HepG2 (cell line): ENCODE measurements at regions not wholly inside any gene's neighbourhood (a gene's known extent, or its start where the extent isn't known, plus 50 kb on each side); places are given as distances from the start of the nearest gene placed in this dataset.

Experiments used
- ATAC-seq: fragments of 200-7000 bp; cut with Tn5 transposase; 3 replicates; pipeline ENCODE4 v1.9.1; 2020; ENCODE audit warnings: mild to moderate bottlenecking, moderate library complexity
- BruUV-seq: library from RNA; stranded (reverse); fragments of 400-500 nt; replicated peaks from 2 replicates; lab custom pipeline; 2021; lab: Mats Ljungman, UMichigan
- CTCF ChIA-PET: fragments of 300-600 bp; formaldehyde crosslinking; extraction: SDS; loops from one replicate; lab custom pipeline; 2021; ENCODE audit warnings: low total read pairs, inconsistent platforms, low intra/inter-chr PET ratio; lab: Yijun Ruan, JAX
- POLR2A ChIA-PET: fragments of 350-600 bp; sonication (Branson Sonifier 250); formaldehyde crosslinking; loops from one replicate; lab custom pipeline; 2020; ENCODE audit warnings: antibody characterized with exemption, inconsistent platforms; lab: Yijun Ruan, JAX
- DNase-seq: peaks from one replicate; pipeline ENCODE4 v3.0.0-alpha.2; 2015; ENCODE audit warnings: low spot score
- FAIRE-seq: peaks from 3 replicates; lab custom pipeline; 2011; peaks lifted over from hg19 to GRCh38; lab: Jason Lieb, UNC
- H2AFZ ChIP-seq: one replicate; pipeline ENCODE4 v1.6.1; 2011; ENCODE audit warnings: low read length, inconsistent platforms
- H3K27ac ChIP-seq: fragments of 300-600 bp; 3 replicates; pipeline ENCODE4 v1.8.0; 2011; ENCODE audit warnings: mixed run types, mild to moderate bottlenecking, mixed read lengths, low read length, inconsistent platforms; ENCODE audit not compliant: insufficient read depth; ENCODE audit errors: extremely low read length
- H3K27me3 ChIP-seq, 2 experiments: fragments of 200-600 bp in 1 of 2; 2 replicates in 1 of 2; 3 replicates in 1 of 2; pipeline versions ENCODE4 v1.6.0 to v1.8.0; 2011; ENCODE audit warnings: low read length in 2 of 2, mild to moderate bottlenecking in 2 of 2, moderate library complexity in 2 of 2, inconsistent platforms in 1 of 2; ENCODE audit not compliant: insufficient read depth in 2 of 2, control insufficient read depth in 1 of 2
- H3K36me3 ChIP-seq, 2 experiments: fragments of 200-600 bp in 1 of 2; replicated peaks in 1 of 2; 2 replicates in 1 of 2; 3 replicates in 1 of 2; pipeline versions ENCODE4 v1.5.1 to v1.8.0; 2011; ENCODE audit warnings: low read length in 2 of 2, inconsistent platforms in 1 of 2; ENCODE audit not compliant: insufficient read depth in 2 of 2, control insufficient read depth in 1 of 2
- H3K4me1 ChIP-seq: 2 replicates; pipeline ENCODE4 v1.5.1; 2012; ENCODE audit warnings: low read length, inconsistent platforms; ENCODE audit not compliant: insufficient read depth
- H3K4me2 ChIP-seq: 2 replicates; pipeline ENCODE4 v1.6.0; 2011; ENCODE audit warnings: low read depth, low read length, inconsistent platforms
- H3K4me3 ChIP-seq, 3 experiments: fragments of 200-600 bp in 1 of 3; sonication (generic), shearing (Covaris generic) in 1 of 3; replicated peaks in 1 of 3; 2 replicates each; pipeline ENCODE4 v1.5.1; 2011 to 2016; ENCODE audit warnings: low read length in 3 of 3, inconsistent platforms in 2 of 3, low read depth in 2 of 3, mild to moderate bottlenecking in 2 of 3, control low read depth in 1 of 3, mixed read lengths in 1 of 3; ENCODE audit not compliant: insufficient read depth in 1 of 3
- H3K79me2 ChIP-seq: one replicate; pipeline ENCODE4 v1.6.1; 2011; ENCODE audit warnings: low read length, inconsistent platforms; ENCODE audit not compliant: insufficient read depth
- H3K9ac ChIP-seq: 2 replicates; pipeline ENCODE4 v1.6.0; 2011; ENCODE audit warnings: mild to moderate bottlenecking, low read depth, low read length, inconsistent platforms; ENCODE audit not compliant: insufficient read depth
- H3K9me3 ChIP-seq: 2 replicates; pipeline ENCODE4 v1.5.1; 2012; ENCODE audit warnings: mild to moderate bottlenecking, low read length
- H4K20me1 ChIP-seq: 2 replicates; pipeline ENCODE4 v1.6.0; 2011; ENCODE audit warnings: inconsistent platforms, mild to moderate bottlenecking, low read length, moderate library complexity; ENCODE audit not compliant: insufficient read depth
- ELF4 ChIP-seq: sonication (generic); formaldehyde crosslinking; IDR thresholded peaks from 2 replicates; pipeline ENCODE4 v1.5.0; 2020; ENCODE audit warnings: missing genetic modification reagents, mild to moderate bottlenecking, moderate library complexity, borderline replicate concordance
- MED1 ChIP-seq: sonication (generic); formaldehyde crosslinking; IDR thresholded peaks from 2 replicates; pipeline ENCODE4 v1.4.0; 2020; ENCODE audit warnings: missing genetic modification reagents
- MYC ChIP-seq: sonication (generic); formaldehyde crosslinking; IDR thresholded peaks from 2 replicates; pipeline ENCODE4 v1.9.0; 2021; ENCODE audit warnings: missing genetic modification reagents, borderline replicate concordance
- NBN ChIP-seq: fragments of 450-650 bp; conservative IDR thresholded peaks from 2 replicates; pipeline ENCODE4 v1.6.1; 2017
- NR3C1 ChIP-seq: sonication (generic); formaldehyde crosslinking; IDR thresholded peaks from 2 replicates; pipeline ENCODE4 v1.4.0; 2020; ENCODE audit warnings: missing genetic modification reagents
- POGZ ChIP-seq: sonication (generic); formaldehyde crosslinking; IDR thresholded peaks from 2 replicates; pipeline ENCODE4 v1.4.0; 2020; ENCODE audit warnings: mild to moderate bottlenecking, missing genetic modification reagents
- RBM39 ChIP-seq: fragments of 200-400 bp; formaldehyde crosslinking; IDR thresholded peaks from one replicate; pipeline ENCODE4 v1.6.1; 2018; ENCODE audit warnings: antibody characterized with exemption, mild to moderate bottlenecking, low read depth, low read length; ENCODE audit not compliant: poor library complexity, severe bottlenecking
- SMARCC2 ChIP-seq: fragments of 450-650 bp; IDR thresholded peaks from 2 replicates; pipeline ENCODE4 v1.6.1; 2017; ENCODE audit warnings: antibody characterized with exemption, mild to moderate bottlenecking
- SMARCE1 ChIP-seq: fragments of 450-650 bp; IDR thresholded peaks from 2 replicates; pipeline ENCODE4 v1.6.1; 2017; ENCODE audit warnings: borderline replicate concordance
- TRIM24 ChIP-seq: sonication (generic); formaldehyde crosslinking; IDR thresholded peaks from 2 replicates; pipeline ENCODE4 v1.8.0; 2022; ENCODE audit warnings: mild to moderate bottlenecking, missing genetic modification reagents
- ZNF292 ChIP-seq: sonication (generic); formaldehyde crosslinking; IDR thresholded peaks from 2 replicates; pipeline ENCODE4 v1.8.1; 2022; ENCODE audit warnings: mild to moderate bottlenecking, low read depth, missing genetic modification reagents, borderline replicate concordance
- ZNF44 ChIP-seq: sonication (generic); formaldehyde crosslinking; IDR thresholded peaks from 2 replicates; pipeline ENCODE4 v1.5.1; 2020; ENCODE audit warnings: mild to moderate bottlenecking, missing genetic modification reagents
- ZNF546 ChIP-seq: sonication (generic); formaldehyde crosslinking; conservative IDR thresholded peaks from 2 replicates; pipeline ENCODE4 v1.8.1; 2023; ENCODE audit warnings: mild to moderate bottlenecking, missing genetic modification reagents
- WGBS: methylation state at CpG from one replicate; pipeline ENCODE4 v1.1.6; 2017; ENCODE audit warnings: low lambda C conversion rate; 5-methylcytosine and 5-hydroxymethylcytosine counted together
- in situ Hi-C: cut with HindIII; loops from 2 replicates; pipeline ENCODE4 v1.10.0; 2017; ENCODE audit warnings: low pct_unique_long_range_greater_than_20kb; ENCODE audit not compliant: extremely low pct_ligation_motif_present
- intact Hi-C: fragments of 100-400 bp; cut with micrococcal nuclease; formaldehyde crosslinking; loops from one replicate; pipeline ENCODE4 v1.10.0; 2022; ENCODE audit not compliant: unreplicated experiment
- TF ChIP-seq, protein P1 (sequence below): sonication (generic); formaldehyde crosslinking; IDR thresholded peaks from 2 replicates; pipeline ENCODE4 v1.9.0; 2021; ENCODE audit warnings: missing genetic modification reagents, mild to moderate bottlenecking, borderline replicate concordance
- TF ChIP-seq, protein P2 (sequence below): sonication (generic); formaldehyde crosslinking; IDR thresholded peaks from 2 replicates; pipeline ENCODE4 v1.5.0; 2020; ENCODE audit warnings: missing genetic modification reagents, mild to moderate bottlenecking, borderline replicate concordance
- TF ChIP-seq, protein P3 (sequence below): sonication (generic); formaldehyde crosslinking; IDR thresholded peaks from 2 replicates; pipeline ENCODE4; 2020; ENCODE audit warnings: missing genetic modification reagents, mild to moderate bottlenecking, borderline replicate concordance

DNA sequence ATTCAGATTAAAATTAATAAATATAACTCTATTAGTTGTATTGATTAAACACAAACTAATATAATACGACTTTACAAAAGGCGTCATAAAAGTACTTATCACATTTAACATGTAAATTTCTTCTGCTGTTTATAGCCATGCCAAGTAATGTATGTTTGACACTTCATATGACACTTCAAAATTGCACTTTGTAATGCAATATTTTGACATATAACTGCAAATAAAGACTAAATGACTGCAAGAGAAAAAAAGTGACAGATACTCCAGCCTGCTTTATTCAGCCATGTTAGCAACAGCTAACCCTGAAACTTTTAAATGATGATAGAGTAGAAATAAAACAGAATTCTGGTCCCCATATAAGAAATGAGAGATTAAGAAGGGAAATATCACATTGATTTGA is 1238.0 kb downstream of the MRPL39 start:
- H3K4me2 ChIP-seq, result no peak overlapping the region
- 75% methylated on average over 2 of the region's 2 CpGs for WGBS
- H3K36me3 ChIP-seq, result no peaks in the 10 kb centered on the region
- no peaks in the 10 kb centered on the region for H3K27me3 ChIP-seq
- intact Hi-C loops, result no loop called here
- no peaks in the 10 kb centered on the region for H3K79me2 ChIP-seq
- H2AFZ ChIP-seq, result no peak overlapping the region
- no peaks in the 10 kb centered on the region for H4K20me1 ChIP-seq
- H3K9ac ChIP-seq, result no peak overlapping the region
- no TSS peak for BruUV-seq
- no peak for FAIRE-seq
- in situ Hi-C loops, result no loop called here
- DNase-seq, result no peak
- H3K27ac ChIP-seq, result no peak overlapping the region
- H3K4me3 ChIP-seq, result no peak overlapping the region
- no peak for ATAC-seq
- no peaks in the 10 kb centered on the region for H3K4me1 ChIP-seq
- ChIA-PET CTCF (no interaction called here), POLR2A (no interaction called here)
- TF ChIP-seq SMARCC2, result no peak
- TF ChIP-seq TRIM24 (CRISPR knock-in tag), result no peak
- no peak for TF ChIP-seq RBM39
- no peak for TF ChIP-seq NBN
- TF ChIP-seq MED1, result no peak
- no peak for TF ChIP-seq ELF4
- TF ChIP-seq POGZ (CRISPR knock-in tag), result no peak
- TF ChIP-seq, protein P1, sequence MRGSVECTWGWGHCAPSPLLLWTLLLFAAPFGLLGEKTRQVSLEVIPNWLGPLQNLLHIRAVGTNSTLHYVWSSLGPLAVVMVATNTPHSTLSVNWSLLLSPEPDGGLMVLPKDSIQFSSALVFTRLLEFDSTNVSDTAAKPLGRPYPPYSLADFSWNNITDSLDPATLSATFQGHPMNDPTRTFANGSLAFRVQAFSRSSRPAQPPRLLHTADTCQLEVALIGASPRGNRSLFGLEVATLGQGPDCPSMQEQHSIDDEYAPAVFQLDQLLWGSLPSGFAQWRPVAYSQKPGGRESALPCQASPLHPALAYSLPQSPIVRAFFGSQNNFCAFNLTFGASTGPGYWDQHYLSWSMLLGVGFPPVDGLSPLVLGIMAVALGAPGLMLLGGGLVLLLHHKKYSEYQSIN (CRISPR knock-in tag), result no peak
- TF ChIP-seq ZNF546 (CRISPR knock-in tag), result no peak
- TF ChIP-seq, protein P2, sequence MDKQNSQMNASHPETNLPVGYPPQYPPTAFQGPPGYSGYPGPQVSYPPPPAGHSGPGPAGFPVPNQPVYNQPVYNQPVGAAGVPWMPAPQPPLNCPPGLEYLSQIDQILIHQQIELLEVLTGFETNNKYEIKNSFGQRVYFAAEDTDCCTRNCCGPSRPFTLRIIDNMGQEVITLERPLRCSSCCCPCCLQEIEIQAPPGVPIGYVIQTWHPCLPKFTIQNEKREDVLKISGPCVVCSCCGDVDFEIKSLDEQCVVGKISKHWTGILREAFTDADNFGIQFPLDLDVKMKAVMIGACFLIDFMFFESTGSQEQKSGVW (CRISPR knock-in tag), result no peak
- TF ChIP-seq, protein P3, sequence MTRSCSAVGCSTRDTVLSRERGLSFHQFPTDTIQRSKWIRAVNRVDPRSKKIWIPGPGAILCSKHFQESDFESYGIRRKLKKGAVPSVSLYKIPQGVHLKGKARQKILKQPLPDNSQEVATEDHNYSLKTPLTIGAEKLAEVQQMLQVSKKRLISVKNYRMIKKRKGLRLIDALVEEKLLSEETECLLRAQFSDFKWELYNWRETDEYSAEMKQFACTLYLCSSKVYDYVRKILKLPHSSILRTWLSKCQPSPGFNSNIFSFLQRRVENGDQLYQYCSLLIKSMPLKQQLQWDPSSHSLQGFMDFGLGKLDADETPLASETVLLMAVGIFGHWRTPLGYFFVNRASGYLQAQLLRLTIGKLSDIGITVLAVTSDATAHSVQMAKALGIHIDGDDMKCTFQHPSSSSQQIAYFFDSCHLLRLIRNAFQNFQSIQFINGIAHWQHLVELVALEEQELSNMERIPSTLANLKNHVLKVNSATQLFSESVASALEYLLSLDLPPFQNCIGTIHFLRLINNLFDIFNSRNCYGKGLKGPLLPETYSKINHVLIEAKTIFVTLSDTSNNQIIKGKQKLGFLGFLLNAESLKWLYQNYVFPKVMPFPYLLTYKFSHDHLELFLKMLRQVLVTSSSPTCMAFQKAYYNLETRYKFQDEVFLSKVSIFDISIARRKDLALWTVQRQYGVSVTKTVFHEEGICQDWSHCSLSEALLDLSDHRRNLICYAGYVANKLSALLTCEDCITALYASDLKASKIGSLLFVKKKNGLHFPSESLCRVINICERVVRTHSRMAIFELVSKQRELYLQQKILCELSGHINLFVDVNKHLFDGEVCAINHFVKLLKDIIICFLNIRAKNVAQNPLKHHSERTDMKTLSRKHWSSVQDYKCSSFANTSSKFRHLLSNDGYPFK (CRISPR knock-in tag), result no peak
- no peak for TF ChIP-seq ZNF292 (CRISPR knock-in tag)
- no peak for TF ChIP-seq NR3C1 (CRISPR knock-in tag)
- TF ChIP-seq MYC (CRISPR knock-in tag), result no peak
- no peak for TF ChIP-seq ZNF44 (CRISPR knock-in tag)
- TF ChIP-seq SMARCE1, result no peak
- peaks cover 69% of the 10 kb centered on the region for H3K9me3 ChIP-seq
